GM18508 (cell line): ENCODE measurements at regions not wholly inside any gene's neighbourhood (a gene's known extent, or its start where the extent isn't known, plus 50 kb on each side); places are given as distances from the start of the nearest gene placed in this dataset.
"Not testable (repeated sequence)": the region's sequence is repeated elsewhere in the genome, so short reads cannot be mapped to it uniquely, and the experiment has no call there.

Experiments used
- ATAC-seq: cut with Tn5 transposase; IDR thresholded peaks from one replicate; pipeline ENCODE4 v1.9.1; 2021; ENCODE audit warnings: moderate number of reproducible peaks; ENCODE audit not compliant: insufficient read depth, unreplicated experiment

- no peak for ATAC-seq
These were observed 72.4 kb downstream of the FH start for GRCh38 chr1:241447031-241447644.

- ATAC-seq, result no peak
These were observed 74.7 kb downstream of the FH start for GRCh38 chr1:241444836-241445235.

GRCh38 chr1:241443561-241443960 is 76.0 kb downstream of the FH start:
- ATAC-seq, result no peak

GRCh38 chr1:241442686-241443085 is 76.9 kb downstream of the FH start:
- no peak for ATAC-seq

GRCh38 chr1:241440904-241441303 is 78.7 kb downstream of the FH start:
- ATAC-seq, result no peak

GRCh38 chr1:241438686-241439085 is 80.9 kb downstream of the FH start:
- ATAC-seq, result not testable (repeated sequence)

GRCh38 chr1:241432241-241432640 is 75.2 kb upstream of the RGS7 start:
- ATAC-seq, result no peak

- not testable (repeated sequence) for ATAC-seq
These were observed 68.1 kb upstream of the RGS7 start for GRCh38 chr1:241425091-241425490.

GRCh38 chr1:241424480-241424971 is 67.5 kb upstream of the RGS7 start:
- no peak for ATAC-seq

GRCh38 chr1:241423541-241424479 is 66.8 kb upstream of the RGS7 start:
- peak; percentile 94 for ATAC-seq

GRCh38 chr1:241422470-241422869 is 65.5 kb upstream of the RGS7 start:
- ATAC-seq, result no peak

- no peak for ATAC-seq
These were observed 63.0 kb upstream of the RGS7 start for GRCh38 chr1:241419986-241420385.

- ATAC-seq, result no peak
These were observed 60.3 kb upstream of the RGS7 start for GRCh38 chr1:241417258-241417657.

GRCh38 chr1:241413974-241414373 is 57.0 kb upstream of the RGS7 start:
- no peak for ATAC-seq

- peak; percentile 62 for ATAC-seq
These were observed 56.4 kb upstream of the RGS7 start for GRCh38 chr1:241413386-241413785.

- ATAC-seq, result no peak
These were observed 55.6 kb upstream of the RGS7 start for GRCh38 chr1:241412646-241413045.

- no peak for ATAC-seq
These were observed 54.9 kb upstream of the RGS7 start for GRCh38 chr1:241411776-241412338.

- ATAC-seq, result no peak
These were observed 54.2 kb upstream of the RGS7 start for GRCh38 chr1:241411056-241411775.

GRCh38 chr1:241408170-241408569 is 51.2 kb upstream of the RGS7 start:
- no peak for ATAC-seq
